ENCODE measurements at regions not wholly inside any gene's neighbourhood (a gene's known extent, or its start where the extent isn't known, plus 50 kb on each side); places are given as distances from the start of the nearest gene placed in this dataset.

DNA sequence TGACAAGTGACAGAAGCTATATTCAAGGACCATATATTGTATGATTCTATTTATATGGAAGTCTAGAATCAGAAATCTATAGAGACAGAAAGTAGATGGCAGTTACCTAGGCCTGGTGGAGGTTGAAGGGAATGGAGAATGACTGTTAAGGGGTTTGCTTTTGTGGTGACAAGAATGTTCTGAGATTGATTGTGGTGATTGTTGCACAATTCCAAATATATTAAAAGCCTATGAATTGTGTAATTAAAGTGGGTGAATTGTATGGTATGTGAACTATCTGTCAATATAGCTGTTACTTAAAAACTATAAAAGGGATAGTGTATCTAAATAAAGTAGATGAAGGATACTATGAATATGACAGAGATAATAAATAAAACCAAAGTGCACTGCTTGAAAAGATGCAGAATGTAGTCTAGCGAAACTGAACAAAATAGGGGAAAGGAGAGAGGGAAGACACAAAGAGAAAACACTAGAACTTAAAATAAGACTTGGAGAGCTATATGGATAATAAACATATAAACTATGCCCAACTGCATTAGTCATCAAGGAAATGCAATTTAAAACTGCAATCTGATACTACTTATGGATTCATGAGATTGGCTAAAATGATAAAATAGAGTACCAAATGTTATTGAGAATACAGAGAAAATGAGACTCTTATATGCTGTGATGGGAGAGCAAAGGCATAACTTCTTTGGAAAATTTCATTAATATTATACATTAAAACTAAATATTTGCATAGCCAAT, 82.1 kb upstream of the BANK1 start:
- 94% methylated on average over 1 of the region's 1 CpG for WGBS (ENCODE audit: low lambda C conversion rate, missing lambda C conversion rate)
- Histone ChIP-seq H3K9me2 (replicated peaks; ENCODE audit: insufficient read depth) (no peaks in the 10 kb centered on the region), H3K79me2 (no peaks in the 10 kb centered on the region), H3K27ac (no peak overlapping the region), H2AFZ (no peak overlapping the region), H3K4me2 (no peak overlapping the region), H3K4me1 (ENCODE audit: insufficient read depth) (no peaks in the 10 kb centered on the region), H3K4me3 (no peak overlapping the region), H3K27me3 (no peaks in the 10 kb centered on the region), H4K20me1 (ENCODE audit: insufficient read depth, poor library complexity, severe bottlenecking) (no peaks in the 10 kb centered on the region), H3K9me3 (ENCODE audit: low read depth) (peaks cover 4% of the 10 kb centered on the region), H3K36me3 (replicated peaks; ENCODE audit: insufficient read depth, low read depth) (no peaks in the 10 kb centered on the region)
- no peak for DNase-seq (ENCODE audit: low spot score)
- no peak for TF ChIP-seq EZH2 (IDR thresholded peaks at IDR 0.05; ENCODE audit: borderline replicate concordance)
- TF ChIP-seq CTCF (IDR thresholded peaks at IDR 0.05; ENCODE audit: poor library complexity), result no peak
- no peak for TF ChIP-seq EZH2phosphoT487 (IDR thresholded peaks at IDR 0.05; ENCODE audit: low read depth, severe bottlenecking, unreplicated experiment)

GRCh38 chr4:101707596-101707995, 82.9 kb upstream of the BANK1 start:
- no peak for DNase-seq (ENCODE audit: low spot score)
- WGBS (ENCODE audit: low lambda C conversion rate, missing lambda C conversion rate), result 61% methylated on average over 3 of the region's 3 CpGs

GRCh38 chr4:101706535-101707057, 83.9 kb upstream of the BANK1 start:
- Histone ChIP-seq H3K4me1 (ENCODE audit: insufficient read depth) (no peaks in the 10 kb centered on the region), H4K20me1 (ENCODE audit: insufficient read depth, poor library complexity, severe bottlenecking) (no peaks in the 10 kb centered on the region), H2AFZ (no peak overlapping the region), H3K4me3 (no peak overlapping the region), H3K9me3 (ENCODE audit: low read depth) (peaks cover 4% of the 10 kb centered on the region), H3K27ac (no peak overlapping the region), H3K27me3 (no peaks in the 10 kb centered on the region), H3K4me2 (no peak overlapping the region), H3K36me3 (replicated peaks; ENCODE audit: insufficient read depth, low read depth) (no peaks in the 10 kb centered on the region), H3K9me2 (replicated peaks; ENCODE audit: insufficient read depth) (no peaks in the 10 kb centered on the region), H3K79me2 (no peaks in the 10 kb centered on the region)
- no peak for DNase-seq (ENCODE audit: low spot score)
- TF ChIP-seq CTCF (IDR thresholded peaks at IDR 0.05; ENCODE audit: poor library complexity) (no peak), EZH2phosphoT487 (IDR thresholded peaks at IDR 0.05; ENCODE audit: low read depth, severe bottlenecking, unreplicated experiment) (no peak), EZH2 (IDR thresholded peaks at IDR 0.05; ENCODE audit: borderline replicate concordance) (no peak)
- 87% methylated on average over 1 of the region's 1 CpG for WGBS (ENCODE audit: low lambda C conversion rate, missing lambda C conversion rate)

More at GRCh38 chr4:101707596-101707995, 82.9 kb upstream of the BANK1 start:
- Histone ChIP-seq H3K9me3 (ENCODE audit: low read depth) (peaks cover 4% of the 10 kb centered on the region), H2AFZ (no peak overlapping the region), H3K27me3 (no peaks in the 10 kb centered on the region), H4K20me1 (ENCODE audit: insufficient read depth, poor library complexity, severe bottlenecking) (no peaks in the 10 kb centered on the region), H3K4me1 (ENCODE audit: insufficient read depth) (no peaks in the 10 kb centered on the region), H3K36me3 (replicated peaks; ENCODE audit: insufficient read depth, low read depth) (no peaks in the 10 kb centered on the region), H3K27ac (no peak overlapping the region), H3K79me2 (no peaks in the 10 kb centered on the region), H3K4me2 (no peak overlapping the region), H3K4me3 (no peak overlapping the region), H3K9me2 (replicated peaks; ENCODE audit: insufficient read depth) (no peaks in the 10 kb centered on the region)
- TF ChIP-seq CTCF (IDR thresholded peaks at IDR 0.05; ENCODE audit: poor library complexity) (no peak), EZH2 (IDR thresholded peaks at IDR 0.05; ENCODE audit: borderline replicate concordance) (no peak), EZH2phosphoT487 (IDR thresholded peaks at IDR 0.05; ENCODE audit: low read depth, severe bottlenecking, unreplicated experiment) (no peak)
